ENCODE measurements at regions not wholly inside any gene's neighbourhood (a gene's known extent, or its start where the extent isn't known, plus 50 kb on each side); places are given as distances from the start of the nearest gene placed in this dataset.

GRCh38 chr3:14274999-14275961 lies 96.7 kb downstream of the LSM3 start:
- POLR2A ChIA-PET: no interaction called here
- CTCF ChIA-PET: interaction anchor here (0.5 to 3.0 kb wide), 20 partner anchors 10 to 274 kb away, joined by 3 to 35 read pairs (median 4); partner anchors contain the start of gene SLC6A6
- H3K9me3 ChIP-seq (replicated peaks; ENCODE audit: control insufficient read depth, insufficient read depth, low read length): no peaks in the 10 kb centered on the region
- no peak overlapping the region for H3K4me2 ChIP-seq (ENCODE audit: insufficient read depth, low read length)
- DNase-seq (ENCODE audit: low read depth, low spot score) (peak; percentile 11), FAIRE-seq (no peak)
- no peaks in the 10 kb centered on the region for H3K79me2 ChIP-seq (ENCODE audit: control insufficient read depth, insufficient read depth, low read length)
- no peak overlapping the region for H3K27ac ChIP-seq (ENCODE audit: insufficient read depth, low read depth, low read length)
- no peaks in the 10 kb centered on the region for H4K20me1 ChIP-seq (replicated peaks; ENCODE audit: control insufficient read depth, extremely low read depth, insufficient read depth, low read length)
- intact Hi-C loops (cut with micrococcal nuclease) (loop anchor here (1.0 to 5.0 kb wide), 3 partner anchors 186 to 272 kb away; no protein-coding TSS in a partner anchor), dilution Hi-C loops (cut with MboI; ENCODE audit: extremely low pct_ligation_motif_present, low sequenced_read_pairs) (no loop called here)
- no peak overlapping the region for H3K9ac ChIP-seq (replicated peaks; ENCODE audit: extremely low read depth, insufficient read depth, low read length)
- TF ChIP-seq POLR2A (IDR thresholded peaks at IDR 0.05; ENCODE audit: low read depth, low read length) (no peak), CTCF (IDR thresholded peaks at IDR 0.05; ENCODE audit: extremely low read depth in 1 of 2, insufficient read depth in 1 of 2, low read depth in 1 of 2, low read length in 2 of 2) (peak; percentile 31 to 55), MAX (IDR thresholded peaks at IDR 0.05; ENCODE audit: insufficient read depth, insufficient read length) (no peak), EZH2 (IDR thresholded peaks at IDR 0.05; ENCODE audit: borderline replicate concordance, low read depth, low read length, severe bottlenecking) (no peak), MYC (IDR thresholded peaks at IDR 0.05; ENCODE audit: low read depth, low read length) (no peak), FOS (IDR thresholded peaks at IDR 0.05; ENCODE audit: borderline replicate concordance, insufficient read depth, low read length) (no peak), GATA2 (IDR thresholded peaks at IDR 0.05; ENCODE audit: insufficient read depth, insufficient read length, low read depth, low read length) (no peak)
- no peak overlapping the region for H2AFZ ChIP-seq (ENCODE audit: low read depth, low read length)
- no peaks in the 10 kb centered on the region for H3K36me3 ChIP-seq (ENCODE audit: control insufficient read depth in 2 of 2, extremely low read depth in 1 of 2, insufficient read depth in 2 of 2, low read length in 2 of 2)
- H3K4me3 ChIP-seq (replicated peaks in 1 of 3; ENCODE audit: insufficient read depth in 1 of 3, low read depth in 1 of 3, low read length in 3 of 3): no peak overlapping the region
- no peaks in the 10 kb centered on the region for H3K27me3 ChIP-seq (ENCODE audit: control insufficient read depth in 2 of 2, insufficient read depth in 2 of 2, low read length in 2 of 2)
- no TSS peak for BruUV-seq (replicated peaks)
- no peaks in the 10 kb centered on the region for H3K9me1 ChIP-seq (replicated peaks; ENCODE audit: control insufficient read depth, extremely low read depth, insufficient read depth, low read length)
- no peaks in the 10 kb centered on the region for H3K4me1 ChIP-seq (ENCODE audit: control insufficient read depth, extremely low read depth, insufficient read depth, low read length)
